SH-SY5Y (cell line): ENCODE measurements at regions not wholly inside any gene's neighbourhood (a gene's known extent, or its start where the extent isn't known, plus 50 kb on each side); places are given as distances from the start of the nearest gene placed in this dataset.

Experiments
- GATA2 ChIP-seq: IDR thresholded peaks from 2 replicates; pipeline ENCODE4 v1.6.1; 2011; ENCODE audit warnings: mild to moderate bottlenecking, low read depth, low read length
- GATA3 ChIP-seq: IDR thresholded peaks from 2 replicates; pipeline ENCODE4 v1.6.1; 2011; ENCODE audit warnings: low read depth, mild to moderate bottlenecking, low read length, moderate library complexity

DNA sequence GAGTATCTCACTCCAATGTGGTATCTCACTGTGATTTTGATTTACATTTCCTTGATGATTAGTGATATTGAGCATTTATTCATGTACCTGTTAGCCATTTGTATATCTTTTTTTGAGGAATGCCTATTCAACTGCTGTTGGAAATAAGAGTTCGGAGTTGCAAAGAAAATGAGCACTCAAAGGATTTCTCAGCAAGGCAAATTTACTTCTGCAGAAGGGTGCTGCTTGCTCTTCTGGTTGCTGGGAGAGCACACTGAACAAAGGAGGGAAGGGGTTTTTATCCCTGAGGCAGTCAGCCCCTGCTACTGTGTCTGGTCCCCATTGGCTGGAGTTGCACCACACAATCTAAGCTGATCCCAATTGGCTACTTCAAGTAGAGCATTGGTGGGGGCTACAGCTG is 822.4 kb upstream of the ADGRB3 start:
- TF ChIP-seq GATA3 (no peak), GATA2 (no peak)
